Testis (tissue), 2 donors: ENCODE measurements at regions not wholly inside any gene's neighbourhood (a gene's known extent, or its start where the extent isn't known, plus 50 kb on each side); places are given as distances from the start of the nearest gene placed in this dataset.

Source experiments
- DNase-seq: peaks from one replicate; pipeline ENCODE4 v3.0.0-alpha.2; 2019
- H3K27ac ChIP-seq, 2 donors: fragments of 200-600 bp; sonication (generic); one replicate each; pipeline ENCODE4 v1.5.1; 2019
- H3K27me3 ChIP-seq: fragments of 200-600 bp; sonication (generic); one replicate; pipeline ENCODE4 v1.5.1; 2019
- H3K36me3 ChIP-seq: fragments of 200-600 bp; sonication (generic); one replicate; pipeline ENCODE4 v1.5.1; 2017; ENCODE audit warnings: low read depth; ENCODE audit errors: missing control alignments
- H3K4me1 ChIP-seq: fragments of 200-600 bp; sonication (generic); one replicate; pipeline ENCODE4 v1.5.1; 2019
- H3K4me3 ChIP-seq, 2 donors: fragments of 200-600 bp; sonication (generic); one replicate each; pipeline ENCODE4 v1.5.1; 2017 to 2019
- H3K9me3 ChIP-seq: fragments of 200-600 bp; sonication (generic); one replicate; pipeline ENCODE4 v1.5.1; 2017
- CTCF ChIP-seq, 3 experiments: fragments of 450-650 bp in 2 of 3; fragments of 200-600 bp in 1 of 3; sonication (generic) in 1 of 3; IDR thresholded peaks; one replicate each; pipeline ENCODE4 v1.5.1; 2016 to 2019; ENCODE audit warnings: antibody characterized with exemption in 3 of 3, mild to moderate bottlenecking in 2 of 3, moderate library complexity in 1 of 3
- POLR2A ChIP-seq: fragments of 450-650 bp; IDR thresholded peaks from one replicate; pipeline ENCODE4 v1.6.1; 2017; ENCODE audit warnings: antibody characterized with exemption, mild to moderate bottlenecking, moderate library complexity
- WGBS, 2 donors: methylation state at CpG; one replicate each; pipeline ENCODE4 v1.1.5; 2018; 5-methylcytosine and 5-hydroxymethylcytosine counted together
- intact Hi-C: fragments of 100-400 bp; cut with DNase I; formaldehyde crosslinking; loops from one replicate; pipeline ENCODE4 v1.15.1; 2023; ENCODE audit warnings: low total_unique reads

GRCh38 chr5:175021321-175021720 is 296.9 kb downstream of the MSX2 start:
- intact Hi-C loops, result no loop called here
- no peak for DNase-seq
- Histone ChIP-seq H3K27me3 (no peaks in the 10 kb centered on the region), H3K27ac (no peak overlapping the region), H3K9me3 (no peaks in the 10 kb centered on the region), H3K4me3 (no peak overlapping the region), H3K4me1 (no peaks in the 10 kb centered on the region), H3K36me3 (no peaks in the 10 kb centered on the region)
- TF ChIP-seq CTCF (IDR thresholded peaks at IDR 0.05), result no peak
- TF ChIP-seq POLR2A, result no peak
- 75 to 79% methylated on average over 2 of the region's 2 CpGs for WGBS, 2 donors

- Histone ChIP-seq H3K9me3 (no peaks in the 10 kb centered on the region), H3K4me1 (no peaks in the 10 kb centered on the region), H3K27ac (no peak overlapping the region), H3K36me3 (no peaks in the 10 kb centered on the region), H3K4me3 (no peak overlapping the region), H3K27me3 (no peaks in the 10 kb centered on the region)
- no peak for DNase-seq
- TF ChIP-seq POLR2A, result no peak
- no peak for TF ChIP-seq CTCF (IDR thresholded peaks at IDR 0.05)
- 85 to 88% methylated on average over 5 of the region's 5 CpGs for WGBS, 2 donors
- intact Hi-C loops, result no loop called here
Measured at GRCh38 chr5:175015028-175015685, 290.8 kb downstream of the MSX2 start.

GRCh38 chr5:175013251-175013650 is 288.9 kb downstream of the MSX2 start:
- no peak for DNase-seq
- Histone ChIP-seq H3K27me3 (no peaks in the 10 kb centered on the region), H3K36me3 (no peaks in the 10 kb centered on the region), H3K9me3 (no peaks in the 10 kb centered on the region), H3K4me1 (no peaks in the 10 kb centered on the region), H3K4me3 (no peak overlapping the region), H3K27ac (no peak overlapping the region)
- TF ChIP-seq POLR2A, result no peak
- no peak for TF ChIP-seq CTCF (IDR thresholded peaks at IDR 0.05)
- intact Hi-C loops, result no loop called here
- 66 to 70% methylated on average over 4 of the region's 4 CpGs for WGBS, 2 donors

- H3K36me3 ChIP-seq, result no peaks in the 10 kb centered on the region
- H3K9me3 ChIP-seq, result no peaks in the 10 kb centered on the region
- H3K4me3 ChIP-seq, result no peak overlapping the region
- H3K27me3 ChIP-seq, result no peaks in the 10 kb centered on the region
- intact Hi-C loops, result no loop called here
- DNase-seq, result no peak
- H3K4me1 ChIP-seq, result no peaks in the 10 kb centered on the region
- 59 to 73% methylated on average over 8 of the region's 8 CpGs for WGBS, 2 donors
- no peak overlapping the region for H3K27ac ChIP-seq
- TF ChIP-seq POLR2A (no peak), CTCF (IDR thresholded peaks at IDR 0.05) (no peak)
Measured at GRCh38 chr5:175012267-175012666, 287.9 kb downstream of the MSX2 start.

GRCh38 chr5:175003531-175003930 is 279.1 kb downstream of the MSX2 start:
- 89 to 98% methylated on average over 2 of the region's 2 CpGs for whole genome bisulfite sequencing, 2 donors
- DNase-seq, result no peak
- Histone ChIP-seq H3K27ac (no peak overlapping the region), H3K36me3 (no peaks in the 10 kb centered on the region), H3K27me3 (no peaks in the 10 kb centered on the region), H3K4me3 (no peak overlapping the region), H3K4me1 (no peaks in the 10 kb centered on the region), H3K9me3 (no peaks in the 10 kb centered on the region)
- TF ChIP-seq POLR2A (no peak), CTCF (IDR thresholded peaks at IDR 0.05) (no peak)
- intact Hi-C loops, result no loop called here
